ENCODE measurements at regions not wholly inside any gene's neighbourhood (a gene's known extent, or its start where the extent isn't known, plus 50 kb on each side); places are given as distances from the start of the nearest gene placed in this dataset.

DNA sequence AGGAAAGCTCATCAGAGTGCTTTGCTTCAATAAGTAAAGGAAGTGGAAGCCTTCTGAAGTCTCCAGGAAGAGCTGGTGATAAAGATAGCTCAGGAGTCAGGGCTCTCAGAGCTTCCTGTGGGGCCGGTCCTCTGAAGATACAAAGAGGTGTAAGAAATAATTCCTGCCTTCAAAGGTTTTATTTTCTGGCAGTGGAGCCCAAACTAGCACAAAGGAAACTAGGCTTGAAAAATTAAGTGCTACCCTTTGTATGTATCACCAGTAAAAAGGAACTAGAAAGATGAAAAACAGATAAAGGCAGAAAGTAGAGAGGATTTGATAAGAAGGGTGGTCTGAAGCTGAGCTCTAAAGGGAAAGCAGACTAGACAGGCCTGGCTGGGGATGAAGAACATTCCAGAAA is 204.1 kb upstream of the SASH1 start:
- TF ChIP-seq, protein P1, sequence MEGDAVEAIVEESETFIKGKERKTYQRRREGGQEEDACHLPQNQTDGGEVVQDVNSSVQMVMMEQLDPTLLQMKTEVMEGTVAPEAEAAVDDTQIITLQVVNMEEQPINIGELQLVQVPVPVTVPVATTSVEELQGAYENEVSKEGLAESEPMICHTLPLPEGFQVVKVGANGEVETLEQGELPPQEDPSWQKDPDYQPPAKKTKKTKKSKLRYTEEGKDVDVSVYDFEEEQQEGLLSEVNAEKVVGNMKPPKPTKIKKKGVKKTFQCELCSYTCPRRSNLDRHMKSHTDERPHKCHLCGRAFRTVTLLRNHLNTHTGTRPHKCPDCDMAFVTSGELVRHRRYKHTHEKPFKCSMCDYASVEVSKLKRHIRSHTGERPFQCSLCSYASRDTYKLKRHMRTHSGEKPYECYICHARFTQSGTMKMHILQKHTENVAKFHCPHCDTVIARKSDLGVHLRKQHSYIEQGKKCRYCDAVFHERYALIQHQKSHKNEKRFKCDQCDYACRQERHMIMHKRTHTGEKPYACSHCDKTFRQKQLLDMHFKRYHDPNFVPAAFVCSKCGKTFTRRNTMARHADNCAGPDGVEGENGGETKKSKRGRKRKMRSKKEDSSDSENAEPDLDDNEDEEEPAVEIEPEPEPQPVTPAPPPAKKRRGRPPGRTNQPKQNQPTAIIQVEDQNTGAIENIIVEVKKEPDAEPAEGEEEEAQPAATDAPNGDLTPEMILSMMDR (IDR thresholded peaks at IDR 0.05), result no peak
- TF ChIP-seq ZFX (IDR thresholded peaks at IDR 0.05; ENCODE audit: borderline replicate concordance), result no peak
